HG03103 (cell line): ENCODE measurements at regions not wholly inside any gene's neighbourhood (a gene's known extent, or its start where the extent isn't known, plus 50 kb on each side); places are given as distances from the start of the nearest gene placed in this dataset.

ENCODE experiments used
- ATAC-seq: cut with Tn5 transposase; IDR thresholded peaks from one replicate; pipeline ENCODE4 v1.9.1; 2021; ENCODE audit warnings: low read depth; ENCODE audit not compliant: unreplicated experiment

DNA sequence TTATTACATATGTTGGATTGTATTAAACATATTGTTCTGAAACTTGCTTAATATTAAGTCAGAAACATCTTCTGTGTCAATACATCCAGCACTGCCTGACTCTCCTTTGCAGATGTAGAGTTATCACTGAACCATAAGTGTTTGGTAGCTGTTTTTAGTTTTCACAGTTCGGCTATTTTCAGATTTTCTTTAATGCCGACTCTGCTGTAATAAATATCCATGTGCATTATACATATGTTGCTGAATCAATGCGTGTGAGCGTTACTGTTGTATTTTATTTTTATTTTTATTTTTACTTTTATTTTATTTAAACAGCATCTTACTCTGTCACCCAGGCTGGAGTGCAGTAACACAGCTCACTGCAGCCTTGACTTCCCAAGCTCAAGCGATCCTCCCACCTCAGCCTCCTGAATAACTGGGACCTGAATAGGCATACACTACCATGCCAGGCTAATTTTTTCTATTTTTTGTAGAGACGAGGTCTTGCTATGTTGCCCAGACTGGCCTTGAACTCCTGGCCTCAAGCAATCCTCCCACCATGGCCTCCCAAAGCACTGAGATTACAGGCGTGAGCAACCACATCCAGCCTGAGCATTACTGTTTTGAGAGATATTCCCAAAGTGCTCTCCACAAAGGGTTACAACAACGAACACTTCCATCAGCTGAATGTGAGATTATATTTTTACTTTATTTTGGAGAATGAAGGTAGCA, 50.7 kb upstream of the NOCT start:
- no peak for ATAC-seq

DNA sequence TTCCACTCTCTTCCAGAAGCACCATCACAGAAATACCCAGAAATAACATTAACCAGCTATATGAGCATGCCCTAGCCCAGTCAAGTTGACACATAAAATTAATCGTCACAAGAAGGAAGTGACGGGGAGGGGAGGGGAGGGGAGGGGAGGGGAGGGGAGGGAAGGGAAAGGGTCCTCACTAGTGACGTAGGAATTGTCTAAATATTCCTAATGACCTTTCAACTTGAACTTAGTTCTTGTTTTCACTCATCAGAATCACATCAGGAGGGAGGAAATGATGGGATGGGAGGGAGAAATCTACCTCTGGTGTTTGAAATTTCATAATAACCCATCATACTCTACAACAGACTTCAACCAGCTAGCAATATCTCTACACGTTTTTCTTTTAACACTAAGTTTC, 52.2 kb upstream of the NOCT start:
- ATAC-seq, result no peak

DNA sequence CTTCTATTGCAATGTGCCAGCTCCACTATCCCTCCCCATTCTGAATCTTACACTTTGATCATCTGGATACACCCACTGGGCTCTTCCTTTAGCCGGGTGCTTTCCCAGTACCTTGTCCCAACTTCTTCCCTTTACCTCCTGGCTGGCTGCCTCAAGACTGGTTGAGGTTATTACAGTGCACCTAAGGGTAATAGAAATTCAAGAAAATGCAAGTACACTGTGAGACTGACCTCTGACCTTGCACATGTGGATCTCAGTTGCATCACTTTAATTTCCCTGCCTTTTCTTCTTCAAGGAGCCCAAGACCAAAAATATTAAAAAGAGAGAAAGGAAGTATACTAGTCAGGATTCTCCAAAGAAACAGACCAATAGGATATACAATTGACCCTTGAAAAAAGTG, 53.9 kb upstream of the NOCT start:
- no peak for ATAC-seq

DNA sequence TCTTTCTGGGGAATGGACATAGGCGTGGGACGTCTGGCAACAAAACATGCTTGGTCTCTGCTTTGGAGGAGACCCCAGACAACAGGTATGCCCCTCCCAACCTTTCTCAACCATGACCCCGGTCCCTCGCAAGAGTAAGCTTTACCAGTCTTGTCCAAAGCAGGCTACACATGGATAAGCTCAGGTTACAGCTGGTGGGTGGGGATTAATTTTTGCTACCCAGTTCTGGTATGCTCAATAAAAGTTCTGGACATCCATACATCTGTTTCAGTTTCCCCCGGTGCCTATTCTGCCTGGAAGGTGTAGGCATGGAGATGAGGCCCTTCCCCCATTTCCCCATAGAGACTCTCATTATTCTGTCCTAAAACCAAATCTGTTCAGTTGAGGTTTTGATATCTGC, 54.5 kb upstream of the NOCT start:
- no peak for ATAC-seq

DNA sequence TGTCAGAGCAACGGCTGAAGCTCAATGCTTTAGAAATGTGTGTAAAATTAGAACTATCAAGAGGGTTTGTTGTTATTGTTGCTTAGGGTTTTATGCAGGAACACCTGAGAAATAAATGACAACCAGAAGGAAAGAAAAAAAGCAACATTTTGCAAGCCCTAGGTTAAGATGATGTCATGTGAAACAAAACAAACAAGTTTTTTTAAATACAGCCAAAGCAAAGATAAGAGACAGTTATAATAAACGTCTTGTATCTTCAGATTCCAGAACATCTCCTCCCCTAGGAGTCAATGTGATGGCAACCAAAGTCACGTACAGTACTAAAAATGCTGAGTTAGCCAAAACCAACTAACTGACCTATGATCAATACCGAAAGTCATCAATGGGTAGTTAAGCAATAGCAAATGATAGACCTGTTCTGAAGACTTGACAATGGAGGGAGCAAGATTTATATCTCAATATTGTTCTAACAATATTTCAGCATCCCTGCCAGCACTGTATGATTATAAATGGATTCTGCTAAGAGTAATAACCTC, 55.3 kb upstream of the NOCT start:
- ATAC-seq, result no peak

- ATAC-seq, result no peak
Observed at GRCh38 chr4:138959097-138959815, 56.3 kb upstream of the NOCT start.

- no peak for ATAC-seq
Observed at GRCh38 chr4:138958519-138958918, 57.1 kb upstream of the NOCT start.

DNA sequence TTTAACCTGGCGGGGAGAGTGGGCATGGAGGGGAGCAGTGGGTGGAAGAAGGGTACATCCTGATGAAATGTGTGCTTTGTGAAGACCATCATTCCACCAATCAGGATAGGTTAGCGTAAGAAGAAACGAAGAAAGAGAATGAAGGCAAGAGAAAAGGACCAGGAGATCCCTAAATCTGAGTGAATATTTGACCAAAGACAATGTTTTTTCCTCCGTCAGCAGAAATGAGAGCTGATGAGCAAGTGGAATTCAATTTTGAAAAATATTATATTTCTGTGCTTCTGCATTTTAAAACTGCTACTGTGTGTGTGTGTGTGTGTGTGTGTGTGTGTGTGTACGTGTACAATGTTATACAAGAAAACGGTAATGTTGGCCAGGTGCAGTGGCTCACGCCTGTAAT, 58.3 kb upstream of the NOCT start:
- no peak for ATAC-seq

DNA sequence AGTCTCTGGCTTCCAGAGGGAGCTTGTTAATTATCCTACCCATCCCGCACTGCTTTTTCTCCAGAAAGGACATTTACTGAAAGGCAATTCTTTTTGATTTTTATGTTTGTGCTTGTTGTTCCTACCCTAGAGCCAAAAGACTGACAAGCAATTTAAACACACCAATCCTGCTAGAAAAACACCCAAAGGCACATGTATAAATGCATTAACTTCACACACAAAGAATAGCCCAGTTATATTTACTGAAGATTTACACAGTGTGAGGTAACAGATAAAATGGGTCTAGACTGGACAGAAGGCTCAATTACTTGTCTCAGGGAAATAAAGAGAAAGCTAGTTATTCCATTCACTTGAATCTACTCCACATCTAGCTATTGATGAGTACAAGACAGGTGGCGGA, 61.2 kb upstream of the NOCT start:
- no peak for ATAC-seq

GRCh38 chr4:138953961-138954371, 61.6 kb upstream of the NOCT start:
- ATAC-seq, result no peak

DNA sequence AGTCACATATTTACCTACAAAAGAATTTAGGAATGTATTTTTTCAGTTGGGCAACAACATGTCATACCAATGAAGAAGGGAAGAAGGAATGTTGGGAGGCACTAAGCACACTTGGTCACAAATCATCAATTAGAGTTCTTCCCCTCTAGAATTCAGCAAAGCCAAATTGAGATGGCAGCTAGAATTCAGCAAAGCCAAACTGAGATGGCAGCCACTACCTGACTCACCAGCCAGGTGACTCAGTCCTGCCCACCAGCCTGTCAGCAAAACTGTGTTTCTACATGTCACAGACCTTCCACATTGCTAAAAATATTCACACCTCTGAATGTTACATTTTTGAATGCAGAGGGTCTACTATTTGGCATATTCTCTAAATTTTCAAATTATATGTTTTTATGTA, 63.2 kb upstream of the NOCT start:
- ATAC-seq, result no peak

DNA sequence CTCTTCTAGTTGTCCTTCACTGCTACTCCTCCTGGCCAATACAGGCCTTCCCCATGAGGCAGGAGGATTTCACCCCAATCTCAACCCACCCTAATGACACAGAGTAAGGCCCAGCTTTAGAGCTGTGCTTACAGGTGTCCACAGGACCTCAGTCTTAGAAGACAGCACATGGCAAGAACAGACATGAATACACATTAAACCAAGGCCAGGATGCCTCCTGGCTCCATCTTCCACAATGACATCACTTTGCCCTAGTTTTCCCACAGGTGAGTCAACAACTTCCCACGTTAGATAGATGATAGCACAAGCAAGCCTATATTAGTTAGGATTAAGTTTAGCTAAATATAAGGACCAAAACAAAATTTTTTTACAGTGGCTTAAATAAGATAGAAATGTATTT, 63.8 kb upstream of the NOCT start:
- ATAC-seq, result no peak

GRCh38 chr4:138949866-138950265, 65.7 kb upstream of the NOCT start:
- ATAC-seq, result no peak

GRCh38 chr4:138948918-138949317, 66.7 kb upstream of the NOCT start:
- ATAC-seq, result no peak

DNA sequence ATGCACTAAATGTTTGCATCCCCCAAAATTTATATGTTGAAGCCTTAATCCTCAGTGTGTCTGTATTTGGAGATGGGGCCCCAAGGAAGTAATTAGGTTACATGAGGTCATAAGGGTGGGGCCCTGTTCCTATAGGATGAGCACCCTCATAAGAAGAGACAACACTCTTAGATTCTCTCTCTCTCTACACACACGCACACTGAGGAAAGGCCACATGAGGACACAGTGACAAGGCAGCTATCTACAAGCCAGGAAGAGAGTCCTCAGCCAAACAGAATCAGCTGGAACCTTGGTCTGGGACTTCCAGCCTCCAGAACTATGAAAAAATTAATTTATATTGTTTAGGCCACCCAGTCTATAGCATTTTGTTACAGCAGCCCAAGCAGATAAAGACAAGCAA, 69.3 kb upstream of the NOCT start:
- no peak for ATAC-seq

DNA sequence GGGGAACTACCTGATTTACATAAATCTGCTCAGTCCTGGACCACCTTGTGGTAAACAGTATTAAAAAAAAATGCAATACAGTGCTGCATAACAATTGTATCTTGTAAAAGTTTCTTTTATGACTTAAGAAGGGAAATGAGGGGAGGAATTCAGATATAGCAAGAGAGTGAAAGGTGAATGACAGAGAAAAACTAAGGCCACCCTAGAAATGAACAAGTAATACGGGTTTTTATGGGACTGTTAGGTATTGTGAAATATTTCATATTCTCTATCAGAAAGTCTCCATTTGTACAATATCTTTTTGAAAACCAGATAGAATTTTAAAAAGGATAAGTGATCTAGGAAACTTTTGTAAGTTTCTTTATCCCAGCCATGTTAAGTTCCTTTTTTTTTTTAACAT, 69.7 kb upstream of the NOCT start:
- no peak for ATAC-seq

DNA sequence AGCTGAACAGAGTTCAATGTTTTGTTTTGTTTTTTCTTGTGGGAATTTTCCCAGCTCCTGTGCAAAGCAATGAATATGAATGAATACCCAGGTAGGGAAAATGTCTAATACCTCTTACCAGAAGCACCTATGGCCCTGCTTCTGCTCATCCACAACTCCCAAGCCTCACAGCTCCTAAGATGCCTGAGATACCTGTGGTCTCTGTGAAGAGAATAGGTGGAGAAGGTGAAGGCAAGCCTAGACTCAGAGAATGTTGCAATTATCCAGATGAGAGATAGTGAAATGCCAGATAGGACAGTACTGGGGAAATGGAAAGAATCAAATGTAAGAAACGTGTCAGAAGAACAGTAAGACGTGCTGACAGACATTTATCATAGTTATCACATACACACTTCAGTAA, 70.2 kb upstream of the NOCT start:
- ATAC-seq, result no peak

GRCh38 chr4:138943893-138944292, 71.7 kb upstream of the NOCT start:
- ATAC-seq, result no peak

- no peak for ATAC-seq
Observed at GRCh38 chr4:138941037-138941436, 74.5 kb upstream of the NOCT start.

GRCh38 chr4:138939960-138940359, 75.6 kb upstream of the NOCT start:
- no peak for ATAC-seq

GRCh38 chr4:138938366-138938690, 77.3 kb upstream of the NOCT start:
- ATAC-seq, result no peak

DNA sequence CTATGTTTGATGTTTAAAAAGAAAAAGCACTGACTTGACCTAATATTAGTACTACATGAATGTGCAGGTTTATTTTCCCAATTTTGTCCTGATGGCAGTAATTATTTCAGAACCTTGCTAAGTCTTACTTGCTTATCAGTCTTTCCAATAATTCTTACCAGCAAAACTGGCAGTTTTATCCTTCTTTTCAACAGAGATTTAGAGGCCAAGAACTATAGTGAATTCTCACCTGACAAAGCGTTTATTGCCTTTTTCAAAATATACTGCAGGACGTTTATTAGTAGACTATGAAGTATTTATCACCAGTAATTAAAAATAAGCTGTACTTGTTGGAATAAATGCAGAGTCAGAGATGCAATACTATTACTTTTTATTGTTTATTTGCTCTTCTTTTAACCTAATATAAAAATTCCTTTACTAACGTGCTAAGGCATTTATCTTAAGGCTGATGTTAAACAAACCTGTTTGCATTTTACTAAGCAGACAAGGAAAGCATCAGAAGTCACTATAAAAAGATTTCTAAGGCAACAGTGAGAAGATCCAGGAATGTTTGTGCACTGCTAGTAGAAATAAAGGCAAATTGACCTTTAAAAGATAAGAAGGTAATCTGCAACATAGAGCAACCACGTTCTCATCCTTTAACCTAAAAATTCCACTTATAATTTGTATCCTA, 80.3 kb upstream of the NOCT start:
- ATAC-seq, result no peak
